ENCODE measurements at regions not wholly inside any gene's neighbourhood (a gene's known extent, or its start where the extent isn't known, plus 50 kb on each side); places are given as distances from the start of the nearest gene placed in this dataset.
A peak's percentile ranks its signal among the peaks of the same experiment; 100 is the strongest.

DNA sequence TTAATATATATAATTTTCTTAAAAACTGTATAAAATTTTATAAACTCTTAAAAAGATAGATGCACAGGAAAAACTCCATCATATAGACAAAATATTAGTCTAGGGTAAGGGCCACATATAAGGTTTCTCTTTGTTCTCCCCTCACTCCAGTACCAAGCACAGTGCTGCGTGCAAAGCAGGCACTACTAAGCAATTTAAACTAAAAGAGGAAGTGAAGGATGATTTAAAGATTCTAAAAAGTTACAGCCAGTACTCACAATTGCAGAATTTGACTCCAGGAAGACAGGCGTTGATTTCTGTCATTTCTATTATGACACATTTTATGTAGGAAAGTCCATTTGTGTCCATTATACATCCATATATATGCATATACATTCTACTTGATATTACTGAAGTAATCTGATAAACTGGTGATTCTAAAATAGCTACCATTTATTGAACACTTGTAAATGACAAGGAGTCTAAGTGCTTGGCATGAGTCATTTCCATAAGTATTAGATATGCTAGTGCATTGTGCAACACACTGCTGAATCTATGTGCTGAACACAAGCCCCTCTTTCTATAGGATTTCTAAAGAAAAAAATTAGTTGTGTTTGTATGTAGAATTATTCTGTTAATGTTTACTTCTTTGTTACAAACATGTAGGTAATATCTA lies 785.5 kb upstream of the ARRDC4 start:
- in situ Hi-C loops (cut with HindIII; ENCODE audit: low pct_unique_long_range_greater_than_20kb, low sequenced_read_pairs) = no loop called here
- DNase-seq (ENCODE audit: low read depth) = no peak

DNA sequence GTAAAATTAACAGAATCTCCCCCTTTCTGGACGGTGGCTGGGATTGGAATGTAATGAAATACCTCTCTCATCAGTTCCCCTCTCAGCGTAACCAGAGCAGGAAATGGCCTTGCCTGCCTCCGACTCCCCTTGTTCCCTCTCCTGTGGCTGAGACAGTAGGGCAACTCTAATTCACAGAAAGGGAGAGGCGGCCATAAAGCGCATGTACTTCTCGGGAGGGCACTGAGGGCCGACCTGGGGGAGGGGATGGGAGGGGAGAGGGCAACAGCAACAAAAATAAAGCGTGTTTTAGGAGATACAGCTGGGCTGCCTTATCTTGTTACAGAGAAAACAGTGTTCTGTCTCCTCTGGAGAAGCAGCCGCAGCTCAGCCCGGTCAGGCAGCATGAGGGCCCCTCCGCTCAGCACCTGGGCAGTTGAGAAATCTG lies 783.3 kb upstream of the ARRDC4 start:
- in situ Hi-C loops (cut with HindIII; ENCODE audit: low pct_unique_long_range_greater_than_20kb, low sequenced_read_pairs) = no loop called here
- no peak for DNase-seq (ENCODE audit: low read depth)

DNA sequence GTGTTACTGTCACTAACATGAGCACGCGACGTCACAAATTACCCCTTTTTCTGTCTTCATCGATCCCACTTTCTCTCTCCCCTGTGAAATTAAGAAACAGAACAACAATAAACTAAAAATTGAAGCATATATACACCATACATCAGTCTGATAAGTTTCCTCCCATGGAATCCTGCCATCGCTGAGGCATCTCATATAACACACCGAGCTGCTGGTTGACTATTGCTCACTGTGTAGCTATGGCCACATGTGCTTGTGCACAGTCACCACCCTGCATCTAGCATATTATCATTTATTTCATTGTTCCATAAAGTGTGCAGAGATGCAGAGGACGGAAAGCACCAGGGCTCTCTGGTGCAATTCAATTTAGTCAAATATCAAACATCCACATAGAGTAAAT lies 777.9 kb upstream of the ARRDC4 start:
- in situ Hi-C loops (cut with HindIII; ENCODE audit: low pct_unique_long_range_greater_than_20kb, low sequenced_read_pairs) = no loop called here
- DNase-seq (ENCODE audit: low read depth) = no peak

DNA sequence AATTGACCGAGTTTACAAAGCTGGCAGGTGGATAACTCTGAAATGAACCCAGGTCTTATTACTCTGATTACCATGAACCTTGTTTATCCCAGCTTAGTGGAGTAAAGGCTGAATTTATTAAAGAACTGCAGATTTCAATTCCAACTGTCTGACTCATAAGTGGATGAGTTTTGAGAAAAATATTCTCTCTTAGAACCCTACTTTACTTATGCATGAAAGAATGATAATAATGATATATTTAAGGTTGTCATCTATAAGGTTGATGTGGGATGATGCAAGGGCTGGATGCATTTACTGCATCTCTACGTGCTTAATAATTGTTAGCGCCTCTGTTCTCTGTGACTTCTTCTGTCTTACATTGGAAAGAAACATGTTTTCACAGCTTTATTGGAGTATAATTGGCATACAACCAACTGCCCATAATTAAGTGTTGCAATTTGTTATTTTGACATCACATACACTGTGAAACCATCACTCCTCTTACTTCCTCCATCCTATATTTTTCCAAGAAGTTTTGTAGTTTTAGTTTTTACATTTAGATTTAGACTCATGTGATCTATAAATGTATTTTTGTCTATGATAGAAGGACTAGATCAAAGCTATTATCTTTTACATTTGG lies 771.2 kb upstream of the ARRDC4 start:
- DNase-seq (ENCODE audit: low read depth) = no peak
- in situ Hi-C loops (cut with HindIII; ENCODE audit: low pct_unique_long_range_greater_than_20kb, low sequenced_read_pairs) = no loop called here

DNA sequence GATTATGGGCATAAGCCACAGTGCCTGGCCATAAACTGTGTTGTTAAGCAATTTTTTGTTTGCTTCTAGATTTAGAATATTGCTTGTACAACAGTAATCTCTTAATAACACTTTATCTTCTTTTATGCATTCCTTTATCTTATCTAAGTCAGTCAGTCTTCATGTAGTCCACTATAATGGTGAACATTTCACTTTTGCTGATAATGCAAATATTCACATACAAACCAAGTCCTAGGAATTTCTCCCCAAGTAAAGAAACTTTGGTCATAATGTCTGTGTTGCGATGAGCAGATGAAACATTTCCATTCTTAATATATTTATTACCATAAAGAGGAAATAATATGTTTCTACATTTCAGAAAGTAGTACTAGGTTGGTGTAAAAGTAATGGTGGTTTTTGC lies 765.8 kb upstream of the ARRDC4 start:
- DNase-seq (ENCODE audit: low read depth) = no peak
- in situ Hi-C loops (cut with HindIII; ENCODE audit: low pct_unique_long_range_greater_than_20kb, low sequenced_read_pairs) = no loop called here

DNA sequence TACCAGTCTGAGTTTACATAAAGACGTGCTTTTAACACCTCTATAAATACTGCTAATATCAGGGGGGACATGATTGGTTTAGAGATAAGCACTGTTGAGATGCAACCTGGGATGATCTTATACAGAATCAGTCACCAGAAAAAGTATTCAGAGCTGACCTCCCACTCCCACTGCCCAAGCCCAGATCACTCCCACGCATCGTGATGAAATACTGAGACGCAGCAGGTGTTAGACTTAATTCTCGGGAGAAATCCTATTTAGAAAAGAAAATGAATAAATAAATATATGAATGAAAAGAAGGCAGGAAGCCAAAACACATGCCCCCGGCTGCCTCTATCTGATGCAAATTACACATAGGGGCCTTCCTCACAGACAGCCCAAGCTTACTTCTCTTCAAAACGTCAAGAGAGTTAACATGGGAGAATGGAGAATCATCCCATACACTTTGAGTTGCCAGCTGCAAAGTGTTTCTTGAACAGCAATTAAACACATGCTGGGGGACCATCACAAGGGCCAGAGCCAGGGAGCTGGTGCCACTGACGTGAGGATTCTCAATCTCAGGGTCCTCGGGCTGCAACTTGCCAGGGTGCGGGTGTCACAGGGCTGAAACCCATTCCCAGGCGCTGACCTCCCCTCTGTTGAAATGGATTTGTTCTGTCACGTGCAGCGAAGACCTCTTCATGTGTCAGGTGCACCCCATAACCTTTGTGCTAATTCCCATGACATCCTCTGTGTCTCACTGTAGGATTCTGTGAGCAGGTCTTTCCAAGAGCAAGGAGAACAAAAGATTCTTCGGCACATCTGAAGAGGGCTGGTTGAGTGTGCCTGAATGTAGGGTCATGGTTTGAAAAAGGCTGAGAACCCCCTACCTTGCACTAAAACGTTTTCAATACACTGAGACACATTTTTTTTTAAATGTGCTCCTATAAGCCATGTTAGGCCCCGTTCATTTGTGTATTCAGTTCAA lies 764.2 kb upstream of the ARRDC4 start:
- DNase-seq (ENCODE audit: low read depth) = no peak
- in situ Hi-C loops (cut with HindIII; ENCODE audit: low pct_unique_long_range_greater_than_20kb, low sequenced_read_pairs) = no loop called here

DNA sequence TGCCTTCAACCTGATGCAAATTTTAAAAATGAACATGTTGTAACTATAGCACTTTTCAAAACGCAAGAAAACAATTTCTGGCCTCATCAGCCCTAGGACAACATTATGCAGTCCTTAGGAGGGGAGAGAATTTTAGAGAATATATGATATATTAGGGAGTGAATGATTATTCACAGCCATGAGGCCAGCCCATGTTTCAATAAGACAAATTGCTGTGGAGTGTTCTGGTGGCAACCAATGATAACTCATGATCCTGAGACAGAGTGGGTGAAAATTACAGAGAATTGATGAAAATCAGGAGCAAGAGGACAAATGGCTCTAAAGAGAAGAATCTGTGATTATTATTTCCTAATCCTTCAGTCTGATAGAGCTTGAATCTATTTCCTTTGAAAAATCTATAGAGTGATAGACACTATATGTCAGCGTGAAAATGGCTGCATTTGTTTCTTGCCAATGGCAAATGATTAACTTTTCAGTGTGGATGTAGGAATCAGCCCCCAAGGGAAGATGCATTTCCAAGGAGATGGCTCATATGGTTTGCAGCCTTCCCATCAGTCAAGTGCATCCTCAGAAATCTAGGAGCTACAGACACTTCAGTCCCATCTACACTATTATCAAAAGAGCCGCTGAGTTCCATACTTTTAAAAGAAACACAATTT lies 761.0 kb upstream of the ARRDC4 start:
- no peak for DNase-seq (ENCODE audit: low read depth)
- in situ Hi-C loops (cut with HindIII; ENCODE audit: low pct_unique_long_range_greater_than_20kb, low sequenced_read_pairs) = no loop called here

DNA sequence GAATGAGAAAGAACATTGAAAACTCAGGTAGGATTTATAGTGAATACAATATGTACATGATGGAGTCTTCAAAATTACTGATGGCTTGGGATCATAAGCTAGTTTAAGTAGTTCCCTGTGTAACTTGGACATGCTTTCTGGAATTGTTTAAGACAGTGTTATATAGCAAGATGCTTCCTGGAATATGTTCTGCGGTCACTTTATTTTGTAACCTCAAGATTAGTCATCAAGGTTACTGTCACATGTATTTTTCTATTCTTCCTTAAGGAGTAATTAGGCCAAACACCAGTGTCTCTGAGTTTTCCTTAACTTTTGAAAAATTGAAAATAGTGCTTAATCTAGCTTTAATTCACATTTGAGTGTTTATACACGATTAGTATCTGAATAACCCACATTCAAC lies 760.3 kb upstream of the ARRDC4 start:
- in situ Hi-C loops (cut with HindIII; ENCODE audit: low pct_unique_long_range_greater_than_20kb, low sequenced_read_pairs) = no loop called here
- DNase-seq (ENCODE audit: low read depth) = no peak

DNA sequence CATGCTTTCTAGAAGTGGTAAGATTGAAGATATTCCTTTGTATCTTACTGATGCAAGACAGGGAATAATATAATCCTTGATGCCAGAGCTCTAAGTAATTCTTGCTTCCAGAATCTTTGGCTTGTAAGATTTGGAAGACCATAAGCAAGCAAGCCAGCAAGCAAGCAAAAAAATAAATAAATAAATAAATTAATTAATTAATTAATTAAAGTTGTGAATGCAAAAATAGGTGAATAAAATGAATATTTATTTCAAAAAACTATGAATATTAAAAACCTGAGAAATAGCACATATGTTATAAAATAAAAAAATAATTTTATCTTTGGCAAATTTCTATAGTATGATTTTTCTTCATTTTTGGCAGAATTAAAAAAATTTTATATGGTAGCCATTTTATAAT lies 750.2 kb upstream of the ARRDC4 start:
- in situ Hi-C loops (cut with HindIII; ENCODE audit: low pct_unique_long_range_greater_than_20kb, low sequenced_read_pairs) = no loop called here
- DNase-seq (ENCODE audit: low read depth) = no peak

DNA sequence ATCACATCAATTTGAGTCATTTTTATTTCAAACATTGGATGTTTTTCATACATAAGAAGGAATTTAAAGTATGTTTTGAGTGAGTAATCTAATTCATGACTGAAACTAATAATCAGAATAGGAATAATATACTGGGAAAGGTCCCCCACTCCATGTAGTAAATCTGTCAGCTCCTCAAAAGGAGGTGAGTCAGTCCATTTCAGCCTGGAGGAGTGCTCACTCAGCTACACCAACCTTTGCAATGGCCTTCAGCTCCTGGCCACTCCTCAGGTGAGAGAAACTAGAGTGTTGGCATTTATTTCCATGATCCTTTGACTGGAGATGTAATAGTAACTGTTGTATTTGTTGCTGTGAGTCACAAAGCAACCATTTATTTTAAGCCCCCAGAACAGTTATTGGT lies 744.9 kb upstream of the ARRDC4 start:
- in situ Hi-C loops (cut with HindIII; ENCODE audit: low pct_unique_long_range_greater_than_20kb, low sequenced_read_pairs) = no loop called here
- no peak for DNase-seq (ENCODE audit: low read depth)

DNA sequence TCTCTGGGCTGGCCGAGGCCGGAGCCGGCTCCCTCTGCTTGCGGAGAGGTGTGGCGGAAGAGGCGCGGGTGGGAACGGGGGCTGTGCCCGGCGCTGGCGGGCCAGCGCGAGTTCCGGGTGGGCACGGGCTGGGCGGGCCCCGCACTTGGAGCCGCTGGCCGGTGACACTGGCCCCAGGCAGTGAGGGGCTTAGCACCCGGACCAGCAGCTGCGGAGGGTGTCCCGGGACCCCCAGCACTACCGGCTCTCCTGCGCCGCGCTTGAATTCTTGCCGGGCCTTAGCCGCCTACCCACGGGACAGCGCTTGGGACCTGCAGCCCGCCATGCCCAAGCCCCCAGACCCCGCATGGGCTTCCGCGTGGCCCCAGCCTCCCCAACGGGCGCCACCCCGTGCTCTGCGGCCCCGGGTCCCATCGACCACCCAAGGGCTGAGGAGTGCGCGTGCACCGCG lies 736.3 kb upstream of the ARRDC4 start:
- no peak for DNase-seq (ENCODE audit: low read depth)
- in situ Hi-C loops (cut with HindIII; ENCODE audit: low pct_unique_long_range_greater_than_20kb, low sequenced_read_pairs) = no loop called here

DNA sequence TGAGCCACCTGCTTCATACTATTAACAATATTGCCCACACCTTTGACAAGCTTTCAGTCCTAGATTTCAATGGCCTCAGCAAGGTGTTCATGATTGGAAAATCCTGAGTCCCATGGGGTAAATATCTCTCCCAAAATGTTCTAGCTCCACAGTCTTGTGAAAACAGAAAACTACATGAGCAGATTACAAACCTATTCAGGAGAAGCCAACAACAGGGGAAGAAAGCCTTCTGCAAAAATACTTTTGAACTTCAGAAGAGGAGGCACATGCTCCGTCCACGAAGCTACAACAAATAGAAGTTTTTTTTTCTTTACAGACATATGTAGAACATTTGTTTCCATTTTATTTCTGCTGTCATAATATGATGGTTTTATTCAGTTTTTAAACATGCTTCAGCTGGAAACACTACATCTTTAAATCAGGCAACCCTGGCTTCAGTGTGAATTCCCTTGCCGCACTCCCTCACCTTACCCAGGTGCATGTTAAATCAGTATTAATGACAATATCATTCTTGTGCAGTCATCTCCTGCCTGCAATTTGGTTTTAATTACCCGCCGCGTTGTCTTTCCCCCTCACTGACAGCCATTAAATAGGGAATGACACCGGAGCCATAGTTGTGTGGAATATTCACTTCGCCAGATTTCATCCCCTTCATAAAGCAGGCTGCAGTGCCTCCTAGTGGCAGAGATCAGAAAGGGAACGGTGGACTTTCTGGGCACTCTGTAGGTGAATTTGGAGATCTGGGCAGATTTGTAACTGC lies 725.5 kb upstream of the ARRDC4 start:
- in situ Hi-C loops (cut with HindIII; ENCODE audit: low pct_unique_long_range_greater_than_20kb, low sequenced_read_pairs) = loop anchor here (25.0 kb wide), 1 partner anchor 898 kb away; the partner anchor contains the start of gene NR2F2
- DNase-seq (ENCODE audit: low read depth) = peak; percentile 51

DNA sequence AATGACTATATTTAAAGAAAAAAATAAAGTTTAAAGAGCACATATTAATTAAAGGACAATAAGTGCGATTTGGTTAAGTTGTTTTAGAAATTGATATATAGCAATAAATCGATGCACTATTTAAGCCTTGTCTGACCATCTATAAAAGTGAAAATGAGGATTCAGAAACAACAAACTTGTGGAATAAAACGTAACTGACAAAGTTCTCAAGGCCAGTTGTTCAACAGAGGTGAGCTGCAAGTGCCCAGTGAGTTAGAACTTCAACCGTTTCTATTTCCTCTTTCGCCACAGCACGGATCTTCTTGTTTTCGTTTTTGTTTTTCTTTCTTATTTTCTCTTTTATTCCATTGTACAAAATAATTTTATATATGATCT lies 724.9 kb upstream of the ARRDC4 start:
- DNase-seq (ENCODE audit: low read depth) = no peak
- in situ Hi-C loops (cut with HindIII; ENCODE audit: low pct_unique_long_range_greater_than_20kb, low sequenced_read_pairs) = loop anchor here (25.0 kb wide), 1 partner anchor 898 kb away; the partner anchor contains the start of gene NR2F2

DNA sequence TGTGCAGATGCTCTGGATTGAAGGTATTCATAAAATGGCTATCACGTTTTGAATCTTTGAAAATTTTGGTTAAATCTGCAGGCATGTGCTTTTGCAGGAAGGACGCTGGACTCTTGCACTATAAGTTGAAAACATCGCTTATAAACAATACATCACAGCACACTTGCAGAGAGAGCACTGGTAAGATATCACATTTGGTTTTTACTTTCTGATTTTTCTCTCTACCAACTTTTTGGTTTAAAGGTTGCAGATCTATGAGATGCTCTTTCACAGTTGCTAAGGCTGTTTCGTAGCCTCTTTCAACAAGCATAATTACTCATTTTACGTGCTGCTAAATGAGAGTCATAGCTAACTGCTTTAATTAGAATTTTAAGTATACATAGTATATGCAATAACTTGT lies 724.4 kb upstream of the ARRDC4 start:
- in situ Hi-C loops (cut with HindIII; ENCODE audit: low pct_unique_long_range_greater_than_20kb, low sequenced_read_pairs) = loop anchor here (25.0 kb wide), 1 partner anchor 899 kb away; the partner anchor contains the start of gene NR2F2
- DNase-seq (ENCODE audit: low read depth) = no peak

DNA sequence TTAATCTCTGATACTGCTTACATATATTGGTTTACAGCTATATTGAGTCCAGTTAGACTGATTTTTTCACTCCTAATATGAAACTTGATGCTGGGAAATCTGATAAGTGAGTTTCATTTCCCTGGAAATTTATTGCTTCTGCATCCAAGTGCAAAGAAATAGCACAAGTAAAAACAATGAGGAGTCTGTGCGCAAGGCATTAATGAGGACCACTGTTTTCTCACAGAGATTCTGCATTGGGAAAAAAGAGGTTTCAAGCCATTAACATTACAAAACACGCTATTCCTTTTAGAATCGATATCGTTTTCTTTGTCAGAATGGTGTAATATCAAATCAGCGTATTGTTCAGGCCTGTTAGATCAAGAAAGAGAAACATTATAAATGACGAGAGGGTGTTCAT lies 723.3 kb upstream of the ARRDC4 start:
- in situ Hi-C loops (cut with HindIII; ENCODE audit: low pct_unique_long_range_greater_than_20kb, low sequenced_read_pairs) = loop anchor here (25.0 kb wide), 1 partner anchor 900 kb away; the partner anchor contains the start of gene NR2F2
- DNase-seq (ENCODE audit: low read depth) = no peak

DNA sequence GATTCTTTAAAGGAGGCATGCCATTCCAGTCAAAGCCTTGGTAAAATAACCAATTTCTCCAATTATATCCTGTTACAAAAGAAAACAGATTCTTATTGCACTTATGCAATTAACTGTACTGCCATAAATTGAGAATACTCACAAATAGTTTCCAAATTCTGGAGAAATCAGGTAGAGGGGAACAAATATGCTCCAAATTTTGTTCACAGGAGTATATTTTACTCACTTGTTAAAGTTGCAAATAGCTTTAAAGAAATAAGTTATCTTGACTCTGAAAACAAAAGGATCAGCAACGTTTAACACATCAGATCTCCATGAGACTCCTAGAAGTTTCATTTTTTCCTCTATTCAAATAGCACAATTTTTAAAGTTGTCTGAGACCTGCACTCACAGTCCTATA lies 712.1 kb upstream of the ARRDC4 start:
- DNase-seq (ENCODE audit: low read depth) = no peak
- in situ Hi-C loops (cut with HindIII; ENCODE audit: low pct_unique_long_range_greater_than_20kb, low sequenced_read_pairs) = loop anchor here (25.0 kb wide), 1 partner anchor 911 kb away; the partner anchor contains the start of gene NR2F2

DNA sequence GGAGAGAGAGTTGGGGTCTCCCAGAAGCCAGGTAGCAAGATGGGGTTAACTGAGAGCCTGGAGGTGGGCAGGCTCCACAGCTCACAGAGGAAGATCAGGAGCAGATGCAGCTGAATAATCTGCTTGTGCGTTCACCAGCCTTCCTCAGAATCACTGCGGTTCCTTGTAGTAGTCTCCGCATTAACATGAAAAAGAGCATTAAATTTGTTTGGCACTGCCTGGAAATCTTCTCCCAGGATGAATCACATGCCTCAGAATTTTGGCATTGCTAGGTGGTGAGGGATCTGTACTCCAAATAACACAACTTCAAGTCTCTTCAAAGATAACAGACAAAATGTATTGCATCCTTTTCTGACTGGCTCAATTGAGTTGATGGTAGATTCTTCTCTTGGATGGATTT lies 700.6 kb upstream of the ARRDC4 start:
- no peak for DNase-seq (ENCODE audit: low read depth)
- in situ Hi-C loops (cut with HindIII; ENCODE audit: low pct_unique_long_range_greater_than_20kb, low sequenced_read_pairs) = no loop called here

DNA sequence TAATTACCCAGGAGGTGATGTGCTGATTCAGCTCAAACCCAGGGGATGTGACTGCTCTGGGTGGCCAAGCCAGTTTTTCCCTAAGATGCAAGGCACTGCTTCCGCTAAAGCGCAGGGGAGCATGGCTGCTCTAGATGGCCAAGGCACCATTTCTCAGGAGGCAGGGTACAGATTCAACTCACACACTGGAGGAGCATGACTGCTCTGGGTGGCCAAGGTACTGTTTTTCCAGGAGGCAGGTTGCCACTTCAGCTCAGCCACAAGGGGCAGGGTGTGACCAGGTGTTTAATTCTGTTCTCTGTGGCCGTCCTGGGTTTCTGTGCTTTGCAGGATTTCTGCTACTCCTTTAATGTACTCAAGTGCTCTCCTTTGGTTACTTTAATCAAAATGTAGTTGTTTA lies 659.3 kb upstream of the ARRDC4 start:
- DNase-seq (ENCODE audit: low read depth) = no peak
- in situ Hi-C loops (cut with HindIII; ENCODE audit: low pct_unique_long_range_greater_than_20kb, low sequenced_read_pairs) = no loop called here
